Natural killer cell (primary cell): ENCODE measurements at regions not wholly inside any gene's neighbourhood (a gene's known extent, or its start where the extent isn't known, plus 50 kb on each side); places are given as distances from the start of the nearest gene placed in this dataset.

Experiments
- ATAC-seq, 3 donors: fragments of 150-1000 bp in 2 of 3; fragments of 200-7000 bp in 1 of 3; cut with Tn5 transposase; 1 replicate in 1 of 3; 2 replicates in 2 of 3; pipeline ENCODE4 v1.10.0; 2021; ENCODE audit warnings: mild to moderate bottlenecking in 2 of 3, moderate library complexity in 2 of 3
- DNase-seq, 2 donors: peaks; one replicate each; pipeline versions ENCODE4 v3.0.0 to v3.0.0-alpha.2; 2013 to 2021; ENCODE audit warnings: mixed read lengths in 1 of 2
- H3K27ac ChIP-seq: one replicate; pipeline ENCODE4 v1.5.1; 2013; ENCODE audit warnings: mild to moderate bottlenecking, low read length
- H3K27me3 ChIP-seq: one replicate; pipeline ENCODE4 v1.6.1; 2013; ENCODE audit warnings: low read length; ENCODE audit not compliant: control insufficient read depth, insufficient read depth
- H3K36me3 ChIP-seq: one replicate; pipeline ENCODE4 v1.6.1; 2013; ENCODE audit warnings: low read length; ENCODE audit not compliant: control insufficient read depth, insufficient read depth
- H3K4me1 ChIP-seq: one replicate; pipeline ENCODE4 v1.6.1; 2013; ENCODE audit warnings: low read length; ENCODE audit not compliant: control insufficient read depth, insufficient read depth
- H3K4me3 ChIP-seq: one replicate; pipeline ENCODE4 v1.5.1; 2013; ENCODE audit warnings: low read length
- H3K9me3 ChIP-seq: one replicate; pipeline ENCODE4 v1.6.1; 2013; ENCODE audit warnings: low read length; ENCODE audit not compliant: control insufficient read depth, insufficient read depth
- H3K27ac Mint-ChIP-seq, 2 donors: one replicate each; pipeline ENCODE4 v1.8.0; 2022; ENCODE audit warnings: mild to moderate bottlenecking in 2 of 2, mixed read lengths in 2 of 2, moderate library complexity in 1 of 2
- H3K27me3 Mint-ChIP-seq, 2 donors: one replicate each; pipeline ENCODE4 v1.8.0; 2022; ENCODE audit warnings: low read depth in 2 of 2, mixed read lengths in 2 of 2
- H3K36me3 Mint-ChIP-seq: one replicate; pipeline ENCODE4 v1.8.0; 2022; ENCODE audit warnings: mixed read lengths
- H3K4me1 Mint-ChIP-seq, 2 donors: one replicate each; pipeline ENCODE4 v1.8.0; 2022; ENCODE audit warnings: mixed read lengths in 2 of 2
- H3K4me3 Mint-ChIP-seq: one replicate; pipeline ENCODE4 v1.8.0; 2022; ENCODE audit warnings: mild to moderate bottlenecking, moderate library complexity, mixed read lengths
- H3K9me3 Mint-ChIP-seq, 2 donors: one replicate each; pipeline ENCODE4 v1.8.0; 2022; ENCODE audit warnings: mixed read lengths in 2 of 2
- CTCF ChIP-seq: fragments of 200-600 bp; IDR thresholded peaks from one replicate; pipeline ENCODE4 v1.8.0; 2022; ENCODE audit warnings: antibody characterized with exemption
- WGBS: methylation state at CpG from one replicate; pipeline ENCODE4 v1.1.7; 2013; ENCODE audit warnings: missing lambda C conversion rate; ENCODE audit not compliant: insufficient coverage; 5-methylcytosine and 5-hydroxymethylcytosine counted together
- intact Hi-C: fragments of 100-400 bp; cut with micrococcal nuclease; formaldehyde crosslinking; loops from one replicate; pipeline ENCODE4 v1.14.2; 2022

GRCh38 chrX:40966213-40966820 is 118.9 kb upstream of the USP9X start:
- no peak for TF ChIP-seq CTCF
- 92% methylated on average over 6 of the region's 6 CpGs for WGBS

GRCh38 chrX:40968180-40968579 is 117.1 kb upstream of the USP9X start:
- no peak overlapping the region for H3K4me3 ChIP-seq
- H3K36me3 Mint-ChIP-seq: no peaks in the 10 kb centered on the region
- no peak overlapping the region for H3K27ac Mint-ChIP-seq
- ATAC-seq (no peak), DNase-seq (no peak)
- WGBS: 100% methylated on average over 1 of the region's 7 CpGs
- TF ChIP-seq CTCF: no peak
- no peaks in the 10 kb centered on the region for H3K4me1 Mint-ChIP-seq
- peaks cover 0 to 10% of the 10 kb centered on the region in 2 donors for H3K27me3 Mint-ChIP-seq
- H3K9me3 Mint-ChIP-seq: no peaks in the 10 kb centered on the region
- H3K27me3 ChIP-seq: no peaks in the 10 kb centered on the region
- H3K27ac ChIP-seq: no peak overlapping the region
- no peaks in the 10 kb centered on the region for H3K9me3 ChIP-seq
- no peak overlapping the region for H3K4me3 Mint-ChIP-seq
- no peaks in the 10 kb centered on the region for H3K36me3 ChIP-seq
- H3K4me1 ChIP-seq: no peaks in the 10 kb centered on the region
- intact Hi-C loops: no loop called here

More at GRCh38 chrX:40966213-40966820, 118.9 kb upstream of the USP9X start:
- DNase-seq (no peak), ATAC-seq (no peak)
- H3K4me3 Mint-ChIP-seq: no peak overlapping the region
- Histone ChIP-seq H3K4me1 (no peaks in the 10 kb centered on the region), H3K4me3 (no peak overlapping the region), H3K27ac (no peak overlapping the region), H3K9me3 (no peaks in the 10 kb centered on the region), H3K27me3 (no peaks in the 10 kb centered on the region), H3K36me3 (no peaks in the 10 kb centered on the region)
- no peak overlapping the region for H3K27ac Mint-ChIP-seq
- H3K4me1 Mint-ChIP-seq: no peaks in the 10 kb centered on the region
- peaks cover 0 to 5% of the 10 kb centered on the region in 2 donors for H3K27me3 Mint-ChIP-seq
- no peaks in the 10 kb centered on the region for H3K36me3 Mint-ChIP-seq
- no peaks in the 10 kb centered on the region for H3K9me3 Mint-ChIP-seq
- intact Hi-C loops: no loop called here

- Histone ChIP-seq H3K27ac (no peak overlapping the region), H3K27me3 (no peaks in the 10 kb centered on the region), H3K4me3 (no peak overlapping the region), H3K36me3 (no peaks in the 10 kb centered on the region), H3K9me3 (no peaks in the 10 kb centered on the region), H3K4me1 (no peaks in the 10 kb centered on the region)
- DNase-seq: no peak
- no peak overlapping the region for H3K27ac Mint-ChIP-seq
- H3K36me3 Mint-ChIP-seq: no peaks in the 10 kb centered on the region
- H3K9me3 Mint-ChIP-seq: no peaks in the 10 kb centered on the region
- no peak for ATAC-seq
- H3K27me3 Mint-ChIP-seq: peaks cover 4 to 18% of the 10 kb centered on the region in 2 donors
- TF ChIP-seq CTCF: no peak
- no CpG with 5 or more reads among the region's 1 CpG for WGBS
- H3K4me3 Mint-ChIP-seq: no peak overlapping the region
- intact Hi-C loops: no loop called here
- H3K4me1 Mint-ChIP-seq: no peaks in the 10 kb centered on the region
Measured at GRCh38 chrX:40971736-40972135, 113.5 kb upstream of the USP9X start.

- H3K27me3 ChIP-seq: no peaks in the 10 kb centered on the region
- intact Hi-C loops: no loop called here
- peaks cover 4 to 18% of the 10 kb centered on the region in 2 donors for H3K27me3 Mint-ChIP-seq
- TF ChIP-seq CTCF: no peak
- no peaks in the 10 kb centered on the region for H3K9me3 Mint-ChIP-seq
- H3K4me1 ChIP-seq: no peaks in the 10 kb centered on the region
- H3K27ac ChIP-seq: no peak overlapping the region
- no peak overlapping the region for H3K4me3 Mint-ChIP-seq
- H3K36me3 Mint-ChIP-seq: no peaks in the 10 kb centered on the region
- DNase-seq (no peak), ATAC-seq (no peak)
- H3K27ac Mint-ChIP-seq: no peak overlapping the region
- WGBS: 62% methylated on average over 3 of the region's 3 CpGs
- H3K36me3 ChIP-seq: no peaks in the 10 kb centered on the region
- no peaks in the 10 kb centered on the region for H3K9me3 ChIP-seq
- no peaks in the 10 kb centered on the region for H3K4me1 Mint-ChIP-seq
- H3K4me3 ChIP-seq: no peak overlapping the region
Measured at GRCh38 chrX:40973619-40974018, 111.6 kb upstream of the USP9X start.
